ENCODE measurements at regions not wholly inside any gene's neighbourhood (a gene's known extent, or its start where the extent isn't known, plus 50 kb on each side); places are given as distances from the start of the nearest gene placed in this dataset.
A peak's percentile ranks its signal among the peaks of the same experiment; 100 is the strongest.

- peak; percentile 45; the same call in 1 of the 2 replicates for TF ChIP-seq GABPA (IDR thresholded peaks at IDR 0.05; ENCODE audit: low read depth)
- no peak for TF ChIP-seq CTCF (IDR thresholded peaks at IDR 0.05; ENCODE audit: insufficient read depth, low read length)
- TF ChIP-seq REST (IDR thresholded peaks at IDR 0.05; ENCODE audit: insufficient replicate concordance, low read depth) = no peak
These were observed 101.5 kb downstream of the TAF11L14 start for GRCh38 chr5:17735761-17736160.

Measured in HL-60 (cell line).